HG03159 (cell line): ENCODE measurements at regions not wholly inside any gene's neighbourhood (a gene's known extent, or its start where the extent isn't known, plus 50 kb on each side); places are given as distances from the start of the nearest gene placed in this dataset.
"Not testable (repeated sequence)": the region's sequence is repeated elsewhere in the genome, so short reads cannot be mapped to it uniquely, and the experiment has no call there.

Experiments
- ATAC-seq: cut with Tn5 transposase; IDR thresholded peaks from one replicate; pipeline ENCODE4 v1.9.1; 2021; ENCODE audit warnings: mild to moderate bottlenecking, moderate library complexity; ENCODE audit not compliant: unreplicated experiment

GRCh38 chr10:83492004-83492403 lies 647.3 kb upstream of the GHITM start:
- ATAC-seq: no peak

GRCh38 chr10:83512681-83513080 lies 626.6 kb upstream of the GHITM start:
- ATAC-seq: no peak

- ATAC-seq: no peak
Measured at GRCh38 chr10:83515001-83515400, 624.3 kb upstream of the GHITM start.

- no peak for ATAC-seq
Measured at GRCh38 chr10:83516788-83517187, 622.5 kb upstream of the GHITM start.

- ATAC-seq: no peak
Measured at GRCh38 chr10:83517456-83517855, 621.9 kb upstream of the GHITM start.

GRCh38 chr10:83518779-83519178 lies 620.5 kb upstream of the GHITM start:
- no peak for ATAC-seq

GRCh38 chr10:83520386-83520785 lies 618.9 kb upstream of the GHITM start:
- ATAC-seq: not testable (repeated sequence)

- ATAC-seq: no peak
Measured at GRCh38 chr10:83522456-83522855, 616.9 kb upstream of the GHITM start.

- ATAC-seq: no peak
Measured at GRCh38 chr10:83522881-83523386, 616.4 kb upstream of the GHITM start.

- ATAC-seq: no peak
Measured at GRCh38 chr10:83527934-83528333, 611.4 kb upstream of the GHITM start.

GRCh38 chr10:83533290-83533689 lies 606.0 kb upstream of the GHITM start:
- no peak for ATAC-seq

GRCh38 chr10:83536426-83536825 lies 602.9 kb upstream of the GHITM start:
- no peak for ATAC-seq

GRCh38 chr10:83538047-83538446 lies 601.3 kb upstream of the GHITM start:
- no peak for ATAC-seq

- ATAC-seq: peak; percentile 52
Measured at GRCh38 chr10:83539528-83540308, 599.6 kb upstream of the GHITM start.

GRCh38 chr10:83541046-83541445 lies 598.3 kb upstream of the GHITM start:
- ATAC-seq: no peak

- ATAC-seq: no peak
Measured at GRCh38 chr10:83542774-83543411, 596.4 kb upstream of the GHITM start.

- no peak for ATAC-seq
Measured at GRCh38 chr10:83543691-83544462, 595.4 kb upstream of the GHITM start.

GRCh38 chr10:83545901-83546391 lies 593.4 kb upstream of the GHITM start:
- no peak for ATAC-seq

- not testable (repeated sequence) for ATAC-seq
Measured at GRCh38 chr10:83551190-83551589, 588.1 kb upstream of the GHITM start.

- no peak for ATAC-seq
Measured at GRCh38 chr10:83553366-83553765, 585.9 kb upstream of the GHITM start.

GRCh38 chr10:83555264-83555663 lies 584.0 kb upstream of the GHITM start:
- peak; percentile 61 for ATAC-seq
